ENCODE measurements at regions not wholly inside any gene's neighbourhood (a gene's known extent, or its start where the extent isn't known, plus 50 kb on each side); places are given as distances from the start of the nearest gene placed in this dataset.

DNA sequence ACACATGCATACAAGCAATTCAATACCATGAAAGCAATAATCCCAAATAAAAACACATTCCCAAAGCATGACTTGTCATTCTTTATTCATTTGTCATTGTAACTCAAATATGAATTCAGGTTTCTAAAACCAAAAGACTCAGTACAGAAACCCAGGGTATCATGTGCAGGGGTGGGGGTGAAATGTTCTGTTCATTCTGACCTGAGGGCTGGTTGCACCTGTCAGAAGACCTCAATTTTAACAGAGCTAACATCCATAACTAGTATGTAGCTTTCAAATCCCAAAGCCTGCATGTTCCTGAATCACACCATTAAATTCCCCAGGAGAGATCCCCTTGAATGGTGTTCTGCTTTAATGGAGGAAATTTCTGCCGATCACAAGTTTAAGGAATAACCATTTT is 738.7 kb downstream of the MCTP2 start:
- TF ChIP-seq CTCF (conservative IDR thresholded peaks at IDR 0.05 in 1 of 2, IDR thresholded peaks at IDR 0.05 in 1 of 2; ENCODE audit: extremely low read depth in 1 of 2, insufficient read depth in 1 of 2, low read depth in 1 of 2, low read length in 2 of 2) (no peak), EZH2 (IDR thresholded peaks at IDR 0.05; ENCODE audit: borderline replicate concordance, low read length) (no peak)
